ENCODE measurements at regions not wholly inside any gene's neighbourhood (a gene's known extent, or its start where the extent isn't known, plus 50 kb on each side); places are given as distances from the start of the nearest gene placed in this dataset.

DNA sequence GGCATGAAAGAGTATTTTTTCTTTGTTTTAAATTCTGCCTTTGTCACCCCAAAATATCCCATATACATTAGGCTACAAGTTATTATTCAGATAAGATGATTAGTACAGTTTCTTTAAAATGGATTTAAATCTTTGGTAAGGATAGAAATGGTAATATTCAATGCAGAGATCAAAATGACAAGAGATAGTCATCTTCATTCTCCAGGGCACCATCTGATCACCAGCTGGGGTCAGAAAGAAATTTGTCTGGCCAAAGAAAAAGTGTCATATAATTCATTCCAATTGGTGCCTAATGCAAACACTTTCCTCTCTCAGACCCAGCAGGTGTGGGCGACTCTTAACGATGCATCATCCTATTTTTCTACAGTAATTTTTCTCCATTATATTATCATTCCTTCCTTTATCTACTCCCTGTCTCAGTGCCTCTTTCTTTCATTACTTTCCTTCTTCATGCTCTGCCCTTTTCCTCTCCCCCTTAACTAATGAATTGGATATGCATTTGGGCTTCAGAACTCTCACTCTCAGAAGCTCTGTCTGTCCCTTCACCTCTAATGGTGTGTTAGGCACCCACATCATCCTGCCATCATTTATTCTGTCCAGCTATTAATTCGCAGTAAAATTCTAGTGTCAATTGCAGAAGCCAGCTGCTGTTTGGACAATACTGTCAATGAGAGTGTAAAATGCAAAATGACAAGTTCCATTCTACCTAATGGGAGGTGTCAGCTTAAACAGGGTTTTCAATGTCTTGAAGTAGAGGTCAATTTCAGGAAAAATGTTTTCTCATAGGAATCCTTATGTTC lies 570.5 kb downstream of the TDRD15 start:
- TF ChIP-seq, protein P1, sequence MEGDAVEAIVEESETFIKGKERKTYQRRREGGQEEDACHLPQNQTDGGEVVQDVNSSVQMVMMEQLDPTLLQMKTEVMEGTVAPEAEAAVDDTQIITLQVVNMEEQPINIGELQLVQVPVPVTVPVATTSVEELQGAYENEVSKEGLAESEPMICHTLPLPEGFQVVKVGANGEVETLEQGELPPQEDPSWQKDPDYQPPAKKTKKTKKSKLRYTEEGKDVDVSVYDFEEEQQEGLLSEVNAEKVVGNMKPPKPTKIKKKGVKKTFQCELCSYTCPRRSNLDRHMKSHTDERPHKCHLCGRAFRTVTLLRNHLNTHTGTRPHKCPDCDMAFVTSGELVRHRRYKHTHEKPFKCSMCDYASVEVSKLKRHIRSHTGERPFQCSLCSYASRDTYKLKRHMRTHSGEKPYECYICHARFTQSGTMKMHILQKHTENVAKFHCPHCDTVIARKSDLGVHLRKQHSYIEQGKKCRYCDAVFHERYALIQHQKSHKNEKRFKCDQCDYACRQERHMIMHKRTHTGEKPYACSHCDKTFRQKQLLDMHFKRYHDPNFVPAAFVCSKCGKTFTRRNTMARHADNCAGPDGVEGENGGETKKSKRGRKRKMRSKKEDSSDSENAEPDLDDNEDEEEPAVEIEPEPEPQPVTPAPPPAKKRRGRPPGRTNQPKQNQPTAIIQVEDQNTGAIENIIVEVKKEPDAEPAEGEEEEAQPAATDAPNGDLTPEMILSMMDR (IDR thresholded peaks at IDR 0.05; ENCODE audit: low read depth, low read length): no peak
- no peak for TF ChIP-seq EZH2phosphoT487 (IDR thresholded peaks at IDR 0.05; ENCODE audit: low read depth)
